ENCODE measurements at regions not wholly inside any gene's neighbourhood (a gene's known extent, or its start where the extent isn't known, plus 50 kb on each side); places are given as distances from the start of the nearest gene placed in this dataset.

DNA sequence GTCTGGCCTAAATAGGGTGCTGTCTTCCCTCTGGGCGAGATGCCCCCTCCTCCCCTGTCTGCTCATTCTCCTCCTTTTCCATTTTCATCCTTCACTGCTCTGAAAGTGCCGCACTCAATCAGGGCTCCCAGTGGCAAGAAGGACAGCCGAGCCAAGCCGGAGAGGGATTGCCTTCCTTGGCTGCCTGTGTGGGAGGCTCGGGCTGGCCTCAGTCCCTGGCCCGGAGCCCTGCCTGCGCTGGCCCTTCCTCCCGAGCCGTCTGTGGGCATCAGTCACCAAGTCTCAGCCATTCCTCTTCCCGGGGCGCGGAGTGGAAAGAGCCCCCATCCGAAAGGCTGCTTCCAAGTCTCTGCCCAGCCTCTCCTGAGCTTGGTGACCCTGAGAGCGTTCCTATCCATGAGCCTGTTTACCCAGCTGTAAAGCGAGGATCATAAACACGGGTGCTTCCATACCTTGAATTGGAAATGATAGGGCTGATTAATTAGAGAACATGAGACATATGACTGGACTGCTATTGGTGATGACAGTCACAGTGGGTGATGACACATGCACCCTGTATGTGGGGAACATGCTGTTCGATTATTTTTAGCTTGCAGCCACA is 59.1 kb upstream of the TLE3 start:
- ATAC-seq (no peak), DNase-seq (ENCODE audit: low spot score in 2 of 2) (no peak)
- Mint-ChIP-seq H3K36me3 (no peaks in the 10 kb centered on the region), H3K27ac (no peak overlapping the region), H3K9me3 (no peaks in the 10 kb centered on the region)

DNA sequence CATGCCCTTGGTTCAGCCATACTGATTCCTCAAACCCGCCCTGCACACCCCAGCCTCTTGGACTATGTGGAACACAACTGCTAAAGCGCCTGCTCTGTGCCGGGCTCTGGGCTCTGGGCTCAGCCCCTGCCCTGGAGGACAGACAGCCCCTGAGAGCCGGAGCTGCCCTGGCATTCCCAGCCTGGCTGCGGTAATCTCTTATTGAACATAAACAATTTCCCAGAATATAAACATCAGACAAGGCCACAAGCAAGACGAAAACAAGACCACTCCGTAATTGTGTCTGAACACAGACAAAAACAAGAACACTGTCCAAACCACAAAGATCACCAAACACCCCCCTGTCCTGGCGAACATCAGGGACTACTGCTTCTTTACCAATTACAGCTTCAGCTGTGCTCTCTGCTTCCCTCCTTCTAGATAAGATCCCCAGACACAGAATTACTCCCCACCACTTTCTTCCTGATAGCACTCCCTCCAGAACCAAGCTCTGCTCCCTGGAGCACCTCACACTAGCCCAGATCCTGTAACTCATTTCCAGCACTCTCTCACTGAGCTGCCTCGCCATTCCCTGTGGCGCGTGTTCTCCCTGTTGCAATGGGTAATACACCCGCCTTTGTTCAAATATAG is 57.1 kb upstream of the TLE3 start:
- Mint-ChIP-seq H3K27ac (no peak overlapping the region), H3K36me3 (no peaks in the 10 kb centered on the region), H3K9me3 (no peaks in the 10 kb centered on the region)
- no peak for DNase-seq (ENCODE audit: low spot score in 2 of 2)
- no peak for ATAC-seq

- no peak for DNase-seq (ENCODE audit: low spot score in 2 of 2)
- Mint-ChIP-seq H3K27ac (no peak overlapping the region), H3K9me3 (no peaks in the 10 kb centered on the region), H3K36me3 (no peaks in the 10 kb centered on the region)
- ATAC-seq: no peak
These were observed 56.4 kb upstream of the TLE3 start for GRCh38 chr15:70153921-70154717.

DNA sequence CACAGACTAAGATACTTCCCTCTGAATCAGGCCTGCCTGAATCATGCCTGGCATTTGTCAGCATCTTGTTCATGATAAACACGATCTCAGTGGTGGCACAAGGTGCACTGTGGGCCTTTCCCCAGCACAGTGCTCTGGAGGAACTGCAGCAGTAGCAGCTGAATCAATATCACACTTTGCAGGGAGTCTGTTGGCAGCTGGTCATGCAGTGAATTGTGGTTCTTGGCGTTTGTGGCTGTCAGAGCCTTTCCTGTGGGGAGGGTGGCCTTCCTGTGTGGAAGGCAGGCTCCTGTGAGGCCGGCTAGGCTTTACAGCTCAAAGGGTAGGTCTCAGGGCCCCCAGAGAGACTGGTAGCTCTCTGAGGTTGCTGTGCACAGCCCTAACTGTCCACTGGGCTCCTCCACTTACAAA is 54.4 kb upstream of the TLE3 start:
- ATAC-seq (peak in 1 of 2 donors; percentile 89), DNase-seq (ENCODE audit: low spot score in 2 of 2) (no peak)
- no peaks in the 10 kb centered on the region for H3K36me3 Mint-ChIP-seq
- no peaks in the 10 kb centered on the region for H3K9me3 Mint-ChIP-seq
- no peak overlapping the region for H3K27ac Mint-ChIP-seq

GRCh38 chr15:70151462-70151861 is 53.7 kb upstream of the TLE3 start:
- ATAC-seq (no peak), DNase-seq (ENCODE audit: low spot score in 2 of 2) (no peak)
- Mint-ChIP-seq H3K36me3 (no peaks in the 10 kb centered on the region), H3K27ac (no peak overlapping the region), H3K9me3 (no peaks in the 10 kb centered on the region)

GRCh38 chr15:70151003-70151402 is 53.3 kb upstream of the TLE3 start:
- Mint-ChIP-seq H3K36me3 (no peaks in the 10 kb centered on the region), H3K27ac (no peak overlapping the region), H3K9me3 (no peaks in the 10 kb centered on the region)
- ATAC-seq (no peak), DNase-seq (ENCODE audit: low spot score in 2 of 2) (no peak)

DNA sequence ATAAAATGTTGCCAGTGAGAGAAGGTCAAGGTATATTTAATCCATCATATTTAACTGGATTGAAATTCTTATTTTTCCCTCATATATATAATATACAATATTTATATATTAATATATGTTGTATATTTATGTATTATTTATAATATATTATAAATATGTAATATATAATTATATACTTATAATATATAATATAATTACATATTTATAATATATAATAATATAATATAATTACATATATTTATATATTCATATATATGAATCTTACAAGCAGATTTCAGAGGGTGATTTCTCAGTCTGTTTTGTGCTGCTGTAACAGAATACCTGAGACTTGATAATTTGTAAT is 52.7 kb upstream of the TLE3 start:
- DNase-seq (ENCODE audit: low spot score in 2 of 2) (no peak), ATAC-seq (no peak)
- no peak overlapping the region for H3K27ac Mint-ChIP-seq
- H3K36me3 Mint-ChIP-seq: no peaks in the 10 kb centered on the region
- H3K9me3 Mint-ChIP-seq: no peaks in the 10 kb centered on the region

DNA sequence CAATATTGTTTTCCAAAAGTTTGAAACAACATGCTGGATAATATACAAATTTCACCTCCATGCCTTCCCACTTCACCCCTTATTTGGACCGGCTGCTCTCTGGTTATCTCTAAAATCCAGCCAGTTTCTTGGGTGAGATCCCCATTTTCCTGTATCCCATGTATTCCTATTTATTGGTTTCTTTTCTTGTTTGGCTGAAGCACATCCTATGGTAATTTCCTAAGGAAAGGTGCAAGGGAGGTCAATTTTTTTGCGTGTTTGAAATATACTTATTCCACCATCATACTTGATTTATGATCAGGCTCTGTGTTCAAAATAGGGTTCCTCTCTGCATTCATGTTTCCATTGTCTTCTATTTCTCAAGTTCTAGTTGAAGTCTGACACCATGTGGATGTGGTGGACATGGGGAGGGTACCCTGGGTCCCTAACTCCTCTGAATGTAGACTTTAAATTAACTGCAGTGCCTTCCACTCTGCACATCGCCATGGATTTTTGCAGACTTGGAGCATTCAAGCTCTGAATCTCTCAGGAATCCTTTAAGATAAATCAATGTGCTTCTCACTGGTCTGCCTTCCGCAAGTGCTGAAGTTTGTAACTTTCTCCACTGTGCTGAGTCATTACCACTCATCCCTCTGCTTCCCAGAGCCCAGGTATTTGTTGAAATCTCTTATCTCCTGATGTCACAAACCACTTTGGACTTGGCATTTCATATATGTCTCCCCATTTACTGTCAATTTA is 52.1 kb upstream of the TLE3 start:
- H3K9me3 Mint-ChIP-seq: no peaks in the 10 kb centered on the region
- H3K36me3 Mint-ChIP-seq: no peaks in the 10 kb centered on the region
- DNase-seq (ENCODE audit: low spot score in 2 of 2): no peak
- H3K27ac Mint-ChIP-seq: no peak overlapping the region
- no peak for ATAC-seq

- Mint-ChIP-seq H3K9me3 (no peaks in the 10 kb centered on the region), H3K27ac (no peak overlapping the region), H3K36me3 (no peaks in the 10 kb centered on the region)
- DNase-seq (ENCODE audit: low spot score in 2 of 2) (no peak), ATAC-seq (no peak)
These were observed 50.1 kb upstream of the TLE3 start for GRCh38 chr15:70147778-70148177.
